Bone marrow (tissue), 2 donors: ENCODE measurements at regions not wholly inside any gene's neighbourhood (a gene's known extent, or its start where the extent isn't known, plus 50 kb on each side); places are given as distances from the start of the nearest gene placed in this dataset.
"Not testable (repeated sequence)": the region's sequence is repeated elsewhere in the genome, so short reads cannot be mapped to it uniquely, and the experiment has no call there.

Source experiments
- DNase-seq, 2 donors: peaks; one replicate each; lab custom pipeline; 2025; lab: John Stamatoyannopoulos, UW

- no peak for DNase-seq
Measured at GRCh38 chr3:106121491-106122289, 252.9 kb upstream of the CBLB start.

GRCh38 chr3:106124818-106125217 is 256.0 kb upstream of the CBLB start:
- no peak for DNase-seq

- no peak for DNase-seq
Measured at GRCh38 chr3:106125321-106125720, 256.5 kb upstream of the CBLB start.

- DNase-seq = no peak
Measured at GRCh38 chr3:106126067-106126845, 257.4 kb upstream of the CBLB start.

- no peak for DNase-seq
Measured at GRCh38 chr3:106126846-106127235, 258.0 kb upstream of the CBLB start.

- DNase-seq = no peak
Measured at GRCh38 chr3:106129939-106130338, 261.1 kb upstream of the CBLB start.

- DNase-seq = no peak
Measured at GRCh38 chr3:106130384-106131198, 261.8 kb upstream of the CBLB start.

GRCh38 chr3:106135451-106136160 is 266.8 kb upstream of the CBLB start:
- DNase-seq = no peak

- DNase-seq = no peak
Measured at GRCh38 chr3:106139826-106140225, 271.0 kb upstream of the CBLB start.

- no peak for DNase-seq
Measured at GRCh38 chr3:106140431-106140830, 271.6 kb upstream of the CBLB start.

GRCh38 chr3:106144030-106144429 is 275.2 kb upstream of the CBLB start:
- no peak for DNase-seq

- DNase-seq = not testable (repeated sequence)
Measured at GRCh38 chr3:106148440-106149082, 279.7 kb upstream of the CBLB start.

GRCh38 chr3:106157411-106157810 is 288.6 kb upstream of the CBLB start:
- DNase-seq = no peak

GRCh38 chr3:106160396-106160795 is 291.6 kb upstream of the CBLB start:
- DNase-seq = no peak

GRCh38 chr3:106161246-106161645 is 292.4 kb upstream of the CBLB start:
- no peak for DNase-seq

- DNase-seq = no peak
Measured at GRCh38 chr3:106167728-106168127, 298.9 kb upstream of the CBLB start.

- DNase-seq = no peak
Measured at GRCh38 chr3:106168962-106169750, 300.3 kb upstream of the CBLB start.

GRCh38 chr3:106170636-106171035 is 301.8 kb upstream of the CBLB start:
- no peak for DNase-seq

GRCh38 chr3:106172101-106172500 is 303.3 kb upstream of the CBLB start:
- no peak for DNase-seq

GRCh38 chr3:106172780-106173179 is 304.0 kb upstream of the CBLB start:
- DNase-seq = peak in 1 of 2 donors; percentile 13
